Peyer's patch (tissue), 4 donors: ENCODE measurements at regions not wholly inside any gene's neighbourhood (a gene's known extent, or its start where the extent isn't known, plus 50 kb on each side); places are given as distances from the start of the nearest gene placed in this dataset.

ENCODE experiments used
- CTCF ChIP-seq, 6 experiments: fragments of 450-650 bp in 4 of 6; fragments of 200-600 bp in 2 of 6; sonication (generic) in 1 of 6; IDR thresholded peaks; one replicate each; pipeline ENCODE4 v1.5.1; 2017 to 2019; ENCODE audit warnings: antibody characterized with exemption in 6 of 6, mild to moderate bottlenecking in 3 of 6, moderate library complexity in 1 of 6
- POLR2A ChIP-seq, 2 donors: fragments of 450-650 bp; IDR thresholded peaks; one replicate each; pipeline ENCODE4 v1.5.1; 2017; ENCODE audit warnings: antibody characterized with exemption in 2 of 2, mild to moderate bottlenecking in 2 of 2, moderate library complexity in 2 of 2

GRCh38 chr10:32155075-32155516, 98.9 kb upstream of the KIF5B start:
- TF ChIP-seq CTCF (IDR thresholded peaks at IDR 0.05) (no peak), POLR2A (IDR thresholded peaks at IDR 0.05) (no peak)
